Pancreas (tissue), 10 donors: ENCODE measurements at regions not wholly inside any gene's neighbourhood (a gene's known extent, or its start where the extent isn't known, plus 50 kb on each side); places are given as distances from the start of the nearest gene placed in this dataset.

Experiments
- ATAC-seq, 4 donors: fragments of 200-7000 bp; cut with Tn5 transposase; one replicate each; pipeline versions ENCODE4 v1.8.0 to v1.9.1; 2020; ENCODE audit warnings: mild to moderate bottlenecking in 4 of 4, moderate library complexity in 4 of 4
- DNase-seq, 6 donors: peaks; one replicate each; pipeline ENCODE4 v3.0.0-alpha.2; 2020
- FAIRE-seq: peaks from 2 replicates; lab custom pipeline; 2012; peaks lifted over from hg19 to GRCh38; lab: Jason Lieb, UNC
- H3K27ac ChIP-seq, 4 donors: fragments of 200-600 bp; sonication (generic); 1 replicate in 3 of 4; 2 replicates in 1 of 4; pipeline versions ENCODE4 v1.5.0 to v1.8.0; 2020
- H3K27me3 ChIP-seq, 4 donors: fragments of 200-600 bp; one replicate each; pipeline ENCODE4 v1.8.0; 2021
- H3K36me3 ChIP-seq, 3 donors: fragments of 200-600 bp; sonication (generic) in 1 of 3; one replicate each; pipeline versions ENCODE4 v1.5.0 to v1.8.0; 2020 to 2021
- H3K4me1 ChIP-seq, 3 donors: fragments of 200-600 bp; one replicate each; pipeline ENCODE4 v1.8.0; 2021
- H3K4me3 ChIP-seq, 4 donors: fragments of 200-600 bp; sonication (generic) in 2 of 4; one replicate each; pipeline versions ENCODE4 v1.5.0 to v1.8.0; 2020 to 2021
- H3K9me3 ChIP-seq, 4 donors: fragments of 200-600 bp; one replicate each; pipeline ENCODE4 v1.8.0; 2021
- CTCF ChIP-seq, 4 donors: fragments of 200-600 bp; sonication (generic) in 3 of 4; IDR thresholded peaks; one replicate each; pipeline versions ENCODE4 v1.5.0 to v1.8.0; 2021; ENCODE audit warnings: antibody characterized with exemption in 4 of 4
- WGBS, 2 donors: extraction: QIAGEN DNeasy Blood & Tissue Kit; methylation state at CpG; one replicate each; pipeline ENCODE4 v1.1.7; 2013; 5-methylcytosine and 5-hydroxymethylcytosine counted together
- intact Hi-C, 3 donors: fragments of 100-400 bp; cut with DNase I; formaldehyde crosslinking; loops; one replicate each; pipeline versions ENCODE4 v1.11.1 to v1.14.2; 2022
- donor health status: healthy with polysubstance abuse.
- donor health status: DM: no; HTN: no; CAD: no; lungs with moderate emphysema.
- donor health status: DM: no; HTN: no; CAD: no.
- donor health status: control.
- donor health status: control.
- donor health status: Bipolar disorder and iron deficiency.
- donor health status: DM: yes; HTN: yes; CAD: no.
- donor health status: DM: no; HTN: no; CAD: no.
- donor health status: DM: no; HTN: no; CAD: no.
- donor health status: DM: yes; HTN: yes; CAD: no.

GRCh38 chr2:65775839-65776238, 343.4 kb upstream of the SPRED2 start:
- no peak for ATAC-seq
- Histone ChIP-seq H3K27ac (no peak overlapping the region), H3K9me3 (no peaks in the 10 kb centered on the region), H3K4me1 (no peaks in the 10 kb centered on the region), H3K36me3 (no peaks in the 10 kb centered on the region), H3K27me3 (no peaks in the 10 kb centered on the region), H3K4me3 (no peak overlapping the region)
- 90 to 95% methylated on average over 2 of the region's 2 CpGs for WGBS, 2 donors
- no peak for FAIRE-seq
- DNase-seq: no peak
- TF ChIP-seq CTCF (IDR thresholded peaks at IDR 0.05): no peak
- intact Hi-C loops: no loop called here

GRCh38 chr2:65767946-65768345, 335.5 kb upstream of the SPRED2 start:
- Histone ChIP-seq H3K4me3 (no peak overlapping the region), H3K27ac (no peak overlapping the region), H3K4me1 (no peaks in the 10 kb centered on the region), H3K27me3 (no peaks in the 10 kb centered on the region), H3K36me3 (no peaks in the 10 kb centered on the region), H3K9me3 (no peaks in the 10 kb centered on the region)
- 81 to 91% methylated on average over 4 of the region's 4 CpGs for WGBS, 2 donors
- FAIRE-seq: no peak
- intact Hi-C loops: no loop called here
- no peak for DNase-seq
- no peak for ATAC-seq
- TF ChIP-seq CTCF (IDR thresholded peaks at IDR 0.05): no peak

GRCh38 chr2:65766768-65767267, 334.4 kb upstream of the SPRED2 start:
- FAIRE-seq (no peak), DNase-seq (no peak), ATAC-seq (no peak)
- Histone ChIP-seq H3K27ac (no peak overlapping the region), H3K27me3 (no peaks in the 10 kb centered on the region), H3K4me3 (no peak overlapping the region), H3K9me3 (no peaks in the 10 kb centered on the region), H3K36me3 (no peaks in the 10 kb centered on the region), H3K4me1 (no peaks in the 10 kb centered on the region)
- intact Hi-C loops: no loop called here
- no peak for TF ChIP-seq CTCF (IDR thresholded peaks at IDR 0.05)
- WGBS, 2 donors: 75 to 82% methylated on average over 6 of the region's 6 CpGs

- no peaks in the 10 kb centered on the region for H3K36me3 ChIP-seq
- TF ChIP-seq CTCF (IDR thresholded peaks at IDR 0.05): no peak
- H3K4me1 ChIP-seq: no peaks in the 10 kb centered on the region
- no peak for ATAC-seq
- H3K9me3 ChIP-seq: no peaks in the 10 kb centered on the region
- H3K27me3 ChIP-seq: no peaks in the 10 kb centered on the region
- no peak for DNase-seq
- FAIRE-seq: no peak
- 65 to 76% methylated on average over 3 of the region's 3 CpGs for WGBS, 2 donors
- intact Hi-C loops: no loop called here
- no peak overlapping the region for H3K27ac ChIP-seq
- no peak overlapping the region for H3K4me3 ChIP-seq
These were observed 333.0 kb upstream of the SPRED2 start for GRCh38 chr2:65765376-65765775.

- Histone ChIP-seq H3K27me3 (no peaks in the 10 kb centered on the region), H3K27ac (no peak overlapping the region), H3K36me3 (no peaks in the 10 kb centered on the region), H3K4me1 (no peaks in the 10 kb centered on the region), H3K4me3 (no peak overlapping the region), H3K9me3 (no peaks in the 10 kb centered on the region)
- no peak for TF ChIP-seq CTCF (IDR thresholded peaks at IDR 0.05)
- FAIRE-seq: no peak
- WGBS, 2 donors: 65 to 75% methylated on average over 3 of the region's 3 CpGs
- intact Hi-C loops: no loop called here
- no peak for DNase-seq
- no peak for ATAC-seq
These were observed 329.7 kb upstream of the SPRED2 start for GRCh38 chr2:65762068-65762467.
